NB4 (cell line): ENCODE measurements at regions not wholly inside any gene's neighbourhood (a gene's known extent, or its start where the extent isn't known, plus 50 kb on each side); places are given as distances from the start of the nearest gene placed in this dataset.

Source experiments
- CTCF ChIP-seq: IDR thresholded peaks from one replicate; pipeline ENCODE4 v1.5.1; 2012; ENCODE audit warnings: low read depth, low read length
- MAX ChIP-seq: IDR thresholded peaks from 2 replicates; pipeline ENCODE4 v1.6.1; 2011; ENCODE audit warnings: low read depth, low read length
- MYC ChIP-seq: IDR thresholded peaks from 2 replicates; pipeline ENCODE4 v1.6.1; 2011; ENCODE audit warnings: low read depth, low read length
- POLR2A ChIP-seq: IDR thresholded peaks from 2 replicates; pipeline ENCODE4 v1.6.1; 2011; ENCODE audit warnings: mild to moderate bottlenecking; ENCODE audit not compliant: insufficient read length; ENCODE audit errors: extremely low read depth

- TF ChIP-seq CTCF (no peak), MAX (no peak), POLR2A (no peak), MYC (no peak)
Observed at GRCh38 chr1:188228623-188229022, 1399.9 kb downstream of the PLA2G4A start.
